ENCODE measurements at regions not wholly inside any gene's neighbourhood (a gene's known extent, or its start where the extent isn't known, plus 50 kb on each side); places are given as distances from the start of the nearest gene placed in this dataset.
A peak's percentile ranks its signal among the peaks of the same experiment; 100 is the strongest.

- no peaks in the 10 kb centered on the region for H3K27me3 ChIP-seq (ENCODE audit: control insufficient read depth in 2 of 2, insufficient read depth in 2 of 2, low read length in 2 of 2)
- no peak overlapping the region for H3K9ac ChIP-seq (ENCODE audit: low read depth in 1 of 2, low read length in 2 of 2)
- H3K27ac ChIP-seq (ENCODE audit: low read depth in 2 of 2, low read length in 2 of 2): no peak overlapping the region
These were observed 50.8 kb upstream of the BEND6 start for GRCh38 chr6:56904068-56904467.

GRCh38 chr6:56902641-56903464, 52.1 kb upstream of the BEND6 start:
- no peak overlapping the region for H3K9ac ChIP-seq (ENCODE audit: low read depth in 1 of 2, low read length in 2 of 2)
- H3K36me3 ChIP-seq (ENCODE audit: control insufficient read depth in 2 of 2, insufficient read depth in 2 of 2, low read length in 2 of 2): no peaks in the 10 kb centered on the region
- no peaks in the 10 kb centered on the region for H3K9me3 ChIP-seq (ENCODE audit: control insufficient read depth in 2 of 2, low read length in 2 of 2)
- peaks cover 3 to 21% of the 10 kb centered on the region in 2 donors for H3K4me1 ChIP-seq (ENCODE audit: control insufficient read depth in 2 of 2, insufficient read depth in 2 of 2, low read length in 2 of 2)
- no peak overlapping the region for H3K4me3 ChIP-seq (ENCODE audit: low read length in 2 of 2)
- H3K27ac ChIP-seq (ENCODE audit: low read depth in 2 of 2, low read length in 2 of 2): no peak overlapping the region
- H3K27me3 ChIP-seq (ENCODE audit: control insufficient read depth in 2 of 2, insufficient read depth in 2 of 2, low read length in 2 of 2): no peaks in the 10 kb centered on the region

More at GRCh38 chr6:56904068-56904467, 50.8 kb upstream of the BEND6 start:
- H3K9me3 ChIP-seq (ENCODE audit: control insufficient read depth in 2 of 2, low read length in 2 of 2): no peaks in the 10 kb centered on the region
- H3K36me3 ChIP-seq (ENCODE audit: control insufficient read depth in 2 of 2, insufficient read depth in 2 of 2, low read length in 2 of 2): no peaks in the 10 kb centered on the region
- no peak overlapping the region for H3K4me3 ChIP-seq (ENCODE audit: low read length in 2 of 2)
- peaks cover 0 to 9% of the 10 kb centered on the region in 2 donors for H3K4me1 ChIP-seq (ENCODE audit: control insufficient read depth in 2 of 2, insufficient read depth in 2 of 2, low read length in 2 of 2)

- no peak overlapping the region for H3K4me3 ChIP-seq (ENCODE audit: low read length in 2 of 2)
- H3K27me3 ChIP-seq (ENCODE audit: control insufficient read depth in 2 of 2, insufficient read depth in 2 of 2, low read length in 2 of 2): no peaks in the 10 kb centered on the region
- H3K9ac ChIP-seq (ENCODE audit: low read depth in 1 of 2, low read length in 2 of 2): no peak overlapping the region
- no peaks in the 10 kb centered on the region for H3K36me3 ChIP-seq (ENCODE audit: control insufficient read depth in 2 of 2, insufficient read depth in 2 of 2, low read length in 2 of 2)
- no peak overlapping the region for H3K27ac ChIP-seq (ENCODE audit: low read depth in 2 of 2, low read length in 2 of 2)
- no peaks in the 10 kb centered on the region for H3K9me3 ChIP-seq (ENCODE audit: control insufficient read depth in 2 of 2, low read length in 2 of 2)
- peaks cover 7 to 26% of the 10 kb centered on the region in 2 donors for H3K4me1 ChIP-seq (ENCODE audit: control insufficient read depth in 2 of 2, insufficient read depth in 2 of 2, low read length in 2 of 2)
These were observed 54.1 kb upstream of the BEND6 start for GRCh38 chr6:56900784-56901183.

- H3K4me1 ChIP-seq (ENCODE audit: control insufficient read depth in 2 of 2, insufficient read depth in 2 of 2, low read length in 2 of 2): peaks cover 7 to 26% of the 10 kb centered on the region in 2 donors
- no peak overlapping the region for H3K4me3 ChIP-seq (ENCODE audit: low read length in 2 of 2)
- no peaks in the 10 kb centered on the region for H3K9me3 ChIP-seq (ENCODE audit: control insufficient read depth in 2 of 2, low read length in 2 of 2)
- H3K36me3 ChIP-seq (ENCODE audit: control insufficient read depth in 2 of 2, insufficient read depth in 2 of 2, low read length in 2 of 2): no peaks in the 10 kb centered on the region
- peak overlapping the region; percentile 55 to 61 for H3K27ac ChIP-seq (ENCODE audit: low read depth in 2 of 2, low read length in 2 of 2)
- no peak overlapping the region for H3K9ac ChIP-seq (ENCODE audit: low read depth in 1 of 2, low read length in 2 of 2)
- H3K27me3 ChIP-seq (ENCODE audit: control insufficient read depth in 2 of 2, insufficient read depth in 2 of 2, low read length in 2 of 2): no peaks in the 10 kb centered on the region
These were observed 55.2 kb upstream of the BEND6 start for GRCh38 chr6:56899753-56900152.

GRCh38 chr6:56899311-56899710, 55.6 kb upstream of the BEND6 start:
- H3K27ac ChIP-seq (ENCODE audit: low read depth in 2 of 2, low read length in 2 of 2): peak overlapping the region; percentile 55 to 61

GRCh38 chr6:56897789-56898529, 56.9 kb upstream of the BEND6 start:
- no peaks in the 10 kb centered on the region for H3K27me3 ChIP-seq (ENCODE audit: control insufficient read depth in 2 of 2, insufficient read depth in 2 of 2, low read length in 2 of 2)
- H3K9ac ChIP-seq (ENCODE audit: low read depth in 1 of 2, low read length in 2 of 2): no peak overlapping the region
- H3K27ac ChIP-seq (ENCODE audit: low read depth in 2 of 2, low read length in 2 of 2): peak overlapping the region; percentile 52 to 57
- peaks cover 7 to 26% of the 10 kb centered on the region in 2 donors for H3K4me1 ChIP-seq (ENCODE audit: control insufficient read depth in 2 of 2, insufficient read depth in 2 of 2, low read length in 2 of 2)
- H3K9me3 ChIP-seq (ENCODE audit: control insufficient read depth in 2 of 2, low read length in 2 of 2): no peaks in the 10 kb centered on the region
- H3K4me3 ChIP-seq (ENCODE audit: low read length in 2 of 2): peak overlapping the region; percentile 4 to 49
- no peaks in the 10 kb centered on the region for H3K36me3 ChIP-seq (ENCODE audit: control insufficient read depth in 2 of 2, insufficient read depth in 2 of 2, low read length in 2 of 2)

More at GRCh38 chr6:56899311-56899710, 55.6 kb upstream of the BEND6 start:
- Histone ChIP-seq H3K4me3 (ENCODE audit: low read length in 2 of 2) (no peak overlapping the region), H3K9ac (ENCODE audit: low read depth in 1 of 2, low read length in 2 of 2) (no peak overlapping the region), H3K36me3 (ENCODE audit: control insufficient read depth in 2 of 2, insufficient read depth in 2 of 2, low read length in 2 of 2) (no peaks in the 10 kb centered on the region), H3K9me3 (ENCODE audit: control insufficient read depth in 2 of 2, low read length in 2 of 2) (no peaks in the 10 kb centered on the region), H3K4me1 (ENCODE audit: control insufficient read depth in 2 of 2, insufficient read depth in 2 of 2, low read length in 2 of 2) (peaks cover 7 to 26% of the 10 kb centered on the region in 2 donors), H3K27me3 (ENCODE audit: control insufficient read depth in 2 of 2, insufficient read depth in 2 of 2, low read length in 2 of 2) (no peaks in the 10 kb centered on the region)

- H3K4me3 ChIP-seq (ENCODE audit: low read length in 2 of 2): no peak overlapping the region
- no peak overlapping the region for H3K27ac ChIP-seq (ENCODE audit: low read depth in 2 of 2, low read length in 2 of 2)
- H3K9me3 ChIP-seq (ENCODE audit: control insufficient read depth in 2 of 2, low read length in 2 of 2): no peaks in the 10 kb centered on the region
- H3K27me3 ChIP-seq (ENCODE audit: control insufficient read depth in 2 of 2, insufficient read depth in 2 of 2, low read length in 2 of 2): no peaks in the 10 kb centered on the region
- no peaks in the 10 kb centered on the region for H3K36me3 ChIP-seq (ENCODE audit: control insufficient read depth in 2 of 2, insufficient read depth in 2 of 2, low read length in 2 of 2)
- no peak overlapping the region for H3K9ac ChIP-seq (ENCODE audit: low read depth in 1 of 2, low read length in 2 of 2)
- no peaks in the 10 kb centered on the region for H3K4me1 ChIP-seq (ENCODE audit: control insufficient read depth in 2 of 2, insufficient read depth in 2 of 2, low read length in 2 of 2)
These were observed 63.2 kb upstream of the BEND6 start for GRCh38 chr6:56891754-56892153.

- H3K9ac ChIP-seq (ENCODE audit: low read depth in 1 of 2, low read length in 2 of 2): no peak overlapping the region
- no peaks in the 10 kb centered on the region for H3K27me3 ChIP-seq (ENCODE audit: control insufficient read depth in 2 of 2, insufficient read depth in 2 of 2, low read length in 2 of 2)
- H3K4me3 ChIP-seq (ENCODE audit: low read length in 2 of 2): no peak overlapping the region
- H3K36me3 ChIP-seq (ENCODE audit: control insufficient read depth in 2 of 2, insufficient read depth in 2 of 2, low read length in 2 of 2): no peaks in the 10 kb centered on the region
- no peaks in the 10 kb centered on the region for H3K4me1 ChIP-seq (ENCODE audit: control insufficient read depth in 2 of 2, insufficient read depth in 2 of 2, low read length in 2 of 2)
- H3K9me3 ChIP-seq (ENCODE audit: control insufficient read depth in 2 of 2, low read length in 2 of 2): no peaks in the 10 kb centered on the region
- H3K27ac ChIP-seq (ENCODE audit: low read depth in 2 of 2, low read length in 2 of 2): peak overlapping the region; percentile 14 to 21
These were observed 64.1 kb upstream of the BEND6 start for GRCh38 chr6:56890683-56891429.

GRCh38 chr6:56890066-56890465, 64.8 kb upstream of the BEND6 start:
- Histone ChIP-seq H3K9me3 (ENCODE audit: control insufficient read depth in 2 of 2, low read length in 2 of 2) (no peaks in the 10 kb centered on the region), H3K36me3 (ENCODE audit: control insufficient read depth in 2 of 2, insufficient read depth in 2 of 2, low read length in 2 of 2) (no peaks in the 10 kb centered on the region), H3K27ac (ENCODE audit: low read depth in 2 of 2, low read length in 2 of 2) (no peak overlapping the region), H3K27me3 (ENCODE audit: control insufficient read depth in 2 of 2, insufficient read depth in 2 of 2, low read length in 2 of 2) (no peaks in the 10 kb centered on the region), H3K4me1 (ENCODE audit: control insufficient read depth in 2 of 2, insufficient read depth in 2 of 2, low read length in 2 of 2) (no peaks in the 10 kb centered on the region), H3K4me3 (ENCODE audit: low read length in 2 of 2) (no peak overlapping the region), H3K9ac (ENCODE audit: low read depth in 1 of 2, low read length in 2 of 2) (no peak overlapping the region)

- H3K4me3 ChIP-seq (ENCODE audit: low read length in 2 of 2): no peak overlapping the region
- H3K9ac ChIP-seq (ENCODE audit: low read depth in 1 of 2, low read length in 2 of 2): no peak overlapping the region
These were observed 65.4 kb upstream of the BEND6 start for GRCh38 chr6:56889492-56889891.

More at GRCh38 chr6:56889492-56889891, 65.4 kb upstream of the BEND6 start:
- no peaks in the 10 kb centered on the region for H3K4me1 ChIP-seq (ENCODE audit: control insufficient read depth in 2 of 2, insufficient read depth in 2 of 2, low read length in 2 of 2)
- no peaks in the 10 kb centered on the region for H3K36me3 ChIP-seq (ENCODE audit: control insufficient read depth in 2 of 2, insufficient read depth in 2 of 2, low read length in 2 of 2)
- H3K27ac ChIP-seq (ENCODE audit: low read depth in 2 of 2, low read length in 2 of 2): no peak overlapping the region
- H3K9me3 ChIP-seq (ENCODE audit: control insufficient read depth in 2 of 2, low read length in 2 of 2): no peaks in the 10 kb centered on the region
- no peaks in the 10 kb centered on the region for H3K27me3 ChIP-seq (ENCODE audit: control insufficient read depth in 2 of 2, insufficient read depth in 2 of 2, low read length in 2 of 2)
